IPS DF 4.7 (cell line): ENCODE measurements at regions not wholly inside any gene's neighbourhood (a gene's known extent, or its start where the extent isn't known, plus 50 kb on each side); places are given as distances from the start of the nearest gene placed in this dataset.
A peak's percentile ranks its signal among the peaks of the same experiment; 100 is the strongest.

Experiments
- DNase-seq: peaks from one replicate; pipeline ENCODE4 v3.0.0-alpha.2; 2013; ENCODE audit warnings: low spot score; ENCODE audit errors: extremely low read depth

DNA sequence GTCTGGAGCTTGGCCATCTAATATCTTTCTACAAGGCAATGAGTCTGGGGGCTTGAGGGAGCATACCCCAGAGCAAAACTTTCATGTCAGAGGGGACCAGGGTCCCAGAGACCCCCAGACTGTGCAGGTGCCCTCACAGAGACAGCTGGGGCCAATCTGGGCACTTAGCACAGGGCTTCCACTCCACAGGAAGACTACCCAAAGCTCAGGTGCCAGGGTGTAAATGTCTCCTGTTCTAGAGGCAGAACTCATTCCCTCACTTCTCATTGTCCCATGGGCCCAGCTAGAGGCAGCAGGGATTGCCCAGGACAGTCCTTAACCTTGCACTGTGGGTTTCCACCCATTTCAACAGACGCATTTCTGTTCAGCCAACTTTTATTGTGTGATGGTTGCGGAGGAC is 246.9 kb downstream of the ACTR3B start:
- no peak for DNase-seq

DNA sequence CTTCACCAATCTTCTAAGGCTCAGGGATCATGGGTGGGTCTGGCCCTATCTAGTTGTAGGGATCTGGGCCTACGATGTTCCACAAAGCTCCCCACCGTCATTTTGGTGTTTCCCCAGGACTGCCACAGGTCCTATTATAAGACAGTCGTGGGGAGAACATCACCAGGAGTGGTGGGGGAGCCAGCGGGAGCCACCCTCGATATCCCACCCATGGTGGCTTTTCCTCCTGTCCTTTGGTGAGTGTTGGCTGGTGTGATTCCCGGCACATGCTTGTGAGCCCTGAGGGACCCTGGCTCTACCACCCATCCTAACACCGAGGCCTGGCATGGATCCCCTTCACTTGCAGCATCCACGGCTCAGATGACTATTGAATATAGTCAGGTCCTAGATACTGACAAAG is 247.4 kb downstream of the ACTR3B start:
- DNase-seq = no peak

DNA sequence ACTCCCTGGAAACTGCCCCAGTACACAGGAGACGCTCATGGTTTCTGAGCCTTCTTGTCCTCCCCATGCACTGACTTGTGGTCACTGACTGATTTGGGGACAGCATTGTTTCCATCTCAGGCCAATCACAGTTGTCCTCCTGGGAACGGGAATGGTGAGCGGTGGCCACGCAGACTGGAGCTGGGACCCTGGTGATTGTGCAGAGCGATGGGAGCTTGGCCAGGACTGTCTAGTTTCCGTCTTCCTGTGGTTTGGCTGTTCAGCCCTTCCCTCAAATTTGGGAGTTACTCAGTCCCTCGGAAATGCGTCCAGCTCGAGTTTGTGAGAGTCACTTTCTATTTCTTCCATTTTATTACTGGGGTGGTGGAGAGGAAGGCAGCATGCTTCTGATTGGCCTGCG is 250.9 kb downstream of the ACTR3B start:
- DNase-seq = no peak

DNA sequence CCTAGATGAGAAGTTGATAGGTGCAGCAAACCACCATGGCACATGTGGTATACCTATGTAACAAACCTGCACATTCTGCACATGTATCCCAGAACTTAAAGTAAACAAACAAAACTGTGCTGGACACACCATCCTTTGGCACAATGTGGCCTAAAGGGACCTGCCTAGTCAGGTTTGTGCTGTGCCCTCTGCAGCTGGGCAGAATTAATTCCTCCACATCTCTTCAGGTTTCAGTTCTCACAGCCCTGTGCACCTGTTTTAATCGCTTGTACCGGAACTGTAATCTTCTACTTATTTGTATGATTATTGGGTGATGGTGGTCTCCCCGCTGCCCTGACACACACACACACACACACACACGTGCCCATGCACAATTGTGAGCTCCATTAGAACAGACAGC is 252.7 kb downstream of the ACTR3B start:
- no peak for DNase-seq

DNA sequence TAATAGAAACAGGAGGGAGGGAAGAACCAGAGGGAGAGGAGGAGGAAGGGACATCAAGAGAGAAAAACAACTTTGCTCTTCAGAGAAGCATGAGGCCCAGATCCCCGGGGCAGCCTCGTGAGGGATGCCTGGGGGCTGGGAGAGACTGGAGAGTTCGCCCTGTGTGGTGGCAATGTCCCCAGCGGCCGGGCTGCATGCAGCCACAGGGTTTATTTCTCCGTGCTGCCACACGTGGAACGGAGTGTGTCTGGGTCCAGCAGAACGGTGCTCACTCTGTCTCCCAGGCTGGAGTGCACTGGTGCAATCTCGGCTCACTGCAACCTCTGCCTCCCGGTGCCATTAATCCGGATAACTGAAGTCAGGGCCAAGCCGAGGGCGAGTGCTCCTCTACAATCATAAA is 257.7 kb downstream of the ACTR3B start:
- DNase-seq = no peak

DNA sequence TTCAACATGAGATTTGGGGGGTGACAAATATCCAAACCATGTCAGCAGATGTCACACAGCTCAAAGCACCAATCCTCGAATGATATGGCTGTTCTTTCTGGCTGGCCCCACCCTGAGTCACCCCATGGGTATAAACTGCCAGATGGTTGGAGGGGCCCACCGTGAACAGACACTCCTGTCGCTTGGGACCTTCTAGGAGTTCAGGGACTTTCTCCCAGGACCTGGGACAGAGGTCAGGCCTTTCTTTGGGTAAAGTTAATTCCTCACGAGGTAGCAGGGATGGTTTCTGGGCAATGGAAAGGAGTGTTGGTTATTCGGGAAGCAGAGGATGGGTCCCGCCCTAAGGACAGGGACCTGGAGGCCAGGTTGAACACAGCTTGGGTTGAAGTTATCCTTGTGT is 262.0 kb downstream of the ACTR3B start:
- DNase-seq = no peak

DNA sequence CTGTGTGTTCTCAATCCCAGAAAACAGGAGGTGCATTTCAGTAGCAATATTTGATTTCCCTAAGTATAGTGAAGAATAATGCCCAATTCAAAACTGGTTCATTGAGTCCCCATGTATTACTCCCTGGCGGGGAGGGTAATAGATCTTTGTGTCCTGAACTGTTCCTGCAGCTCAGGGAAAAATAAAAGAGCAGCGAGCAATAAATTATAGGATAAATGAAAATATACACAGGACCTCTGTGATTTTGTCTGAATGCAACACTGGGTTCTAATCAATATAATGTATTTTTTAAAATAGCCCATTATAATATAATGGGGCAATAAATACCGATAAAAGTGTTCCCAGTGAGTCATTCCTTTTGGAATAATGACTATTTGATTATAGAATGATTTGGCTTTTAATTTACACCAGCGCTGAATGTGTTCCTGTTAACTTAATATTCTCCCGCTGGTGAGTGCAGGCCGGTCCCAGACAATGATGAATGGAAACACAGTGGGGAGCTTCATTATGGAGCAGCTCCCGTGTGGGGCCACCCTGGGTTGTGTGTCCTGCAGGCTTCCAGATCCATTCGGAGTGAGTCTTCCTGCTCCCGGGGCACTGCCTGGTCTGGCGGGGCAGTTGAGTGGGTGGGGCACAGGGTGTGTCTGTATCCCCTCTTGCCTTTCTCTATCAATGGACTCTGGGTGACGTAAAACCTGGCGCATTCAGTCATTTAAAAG is 263.1 kb downstream of the ACTR3B start:
- no peak for DNase-seq

DNA sequence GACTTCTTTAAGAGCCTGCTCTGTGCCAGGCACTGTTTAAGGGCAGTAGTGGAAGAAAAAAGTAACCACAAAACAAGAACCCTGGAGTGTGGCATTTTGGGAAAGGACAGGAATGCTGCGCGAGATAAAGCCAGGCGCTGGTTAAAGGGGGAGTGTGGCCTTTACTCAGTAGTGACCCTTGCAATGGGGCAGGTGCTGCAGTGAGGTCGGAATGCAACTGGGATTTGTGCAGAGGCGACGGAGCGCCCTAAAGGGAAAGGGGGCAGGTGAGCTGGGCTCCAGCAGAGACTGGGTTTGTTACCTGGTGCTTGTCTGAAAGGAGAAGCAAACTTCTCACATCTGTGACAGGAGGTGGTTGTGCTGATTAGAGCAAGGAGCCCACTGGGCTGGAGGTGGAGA is 263.6 kb downstream of the ACTR3B start:
- no peak for DNase-seq

DNA sequence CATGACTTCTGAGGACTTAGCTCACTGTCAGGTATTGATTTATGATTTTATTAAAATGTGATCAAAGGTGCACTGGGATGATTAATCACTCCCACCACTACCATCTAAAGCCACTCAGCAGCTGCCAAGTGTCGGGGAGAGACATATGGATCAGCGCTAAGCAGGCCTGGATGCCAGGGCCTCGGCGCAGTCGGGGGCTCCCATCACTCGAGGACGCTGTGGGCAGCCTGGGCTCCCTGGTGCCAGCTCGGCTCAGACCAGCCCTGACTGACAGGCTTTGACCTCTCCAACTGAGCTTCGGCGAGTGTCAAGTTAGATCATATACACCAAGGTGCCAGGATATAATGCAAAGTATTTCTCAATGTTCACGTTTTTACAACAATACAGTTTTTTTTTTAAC is 267.7 kb downstream of the ACTR3B start:
- DNase-seq = no peak

DNA sequence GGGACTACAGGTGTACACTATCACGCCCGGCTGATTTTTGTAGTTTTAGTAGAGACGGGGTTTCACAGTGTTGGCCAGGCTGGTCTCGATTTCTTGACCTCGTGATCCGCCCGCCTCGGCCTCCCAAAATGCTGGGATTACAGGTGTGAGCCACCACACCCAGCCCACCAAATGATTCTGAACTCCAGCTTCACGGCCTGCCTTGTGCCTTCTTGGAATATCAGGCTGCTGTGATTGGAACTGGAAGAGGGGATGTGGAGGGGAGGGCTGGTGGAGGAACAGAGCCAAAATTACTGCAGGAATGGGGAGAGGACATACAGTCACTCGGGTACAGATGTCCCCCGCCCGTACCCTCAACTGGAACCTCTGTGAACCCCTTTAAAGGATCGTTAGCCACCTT is 268.4 kb downstream of the ACTR3B start:
- DNase-seq = no peak

DNA sequence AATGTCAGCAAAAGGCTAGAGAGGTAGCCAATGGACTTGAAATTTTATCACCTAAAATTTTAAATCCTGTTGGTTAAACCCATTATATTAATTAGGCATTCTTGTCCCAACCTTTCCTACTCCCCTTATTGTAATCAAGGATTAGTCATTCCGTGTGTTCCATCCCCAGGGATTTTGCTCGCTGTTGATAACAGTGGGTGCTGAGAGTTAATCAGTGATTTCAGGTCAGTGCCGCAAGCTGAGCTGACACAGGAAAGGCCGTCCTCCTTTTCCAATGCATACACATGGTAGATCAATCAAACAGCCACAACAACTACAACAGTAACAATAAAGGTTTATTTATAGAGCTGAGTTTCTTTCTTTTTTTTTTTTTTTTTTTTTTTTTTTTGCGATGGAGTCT is 271.4 kb downstream of the ACTR3B start:
- DNase-seq = no peak

DNA sequence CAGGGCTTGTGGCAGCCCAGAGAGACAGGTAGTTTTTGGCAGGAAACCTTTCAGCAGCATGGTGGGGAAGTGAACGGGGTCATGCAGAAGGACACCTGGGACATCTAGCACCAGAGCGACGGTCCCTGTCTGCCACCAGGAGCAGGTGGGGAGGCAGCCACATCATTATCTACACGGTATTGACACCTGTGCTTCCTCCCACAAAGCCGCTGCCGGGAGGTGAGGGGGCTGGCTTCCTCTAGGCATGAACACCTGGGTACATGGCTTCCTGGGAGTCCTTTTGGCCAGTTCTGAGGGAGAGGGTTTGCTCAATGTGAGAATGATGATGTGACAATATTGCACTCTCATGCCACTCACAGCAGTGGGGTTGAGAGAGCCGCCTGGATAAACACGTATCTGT is 275.2 kb downstream of the ACTR3B start:
- no peak for DNase-seq

DNA sequence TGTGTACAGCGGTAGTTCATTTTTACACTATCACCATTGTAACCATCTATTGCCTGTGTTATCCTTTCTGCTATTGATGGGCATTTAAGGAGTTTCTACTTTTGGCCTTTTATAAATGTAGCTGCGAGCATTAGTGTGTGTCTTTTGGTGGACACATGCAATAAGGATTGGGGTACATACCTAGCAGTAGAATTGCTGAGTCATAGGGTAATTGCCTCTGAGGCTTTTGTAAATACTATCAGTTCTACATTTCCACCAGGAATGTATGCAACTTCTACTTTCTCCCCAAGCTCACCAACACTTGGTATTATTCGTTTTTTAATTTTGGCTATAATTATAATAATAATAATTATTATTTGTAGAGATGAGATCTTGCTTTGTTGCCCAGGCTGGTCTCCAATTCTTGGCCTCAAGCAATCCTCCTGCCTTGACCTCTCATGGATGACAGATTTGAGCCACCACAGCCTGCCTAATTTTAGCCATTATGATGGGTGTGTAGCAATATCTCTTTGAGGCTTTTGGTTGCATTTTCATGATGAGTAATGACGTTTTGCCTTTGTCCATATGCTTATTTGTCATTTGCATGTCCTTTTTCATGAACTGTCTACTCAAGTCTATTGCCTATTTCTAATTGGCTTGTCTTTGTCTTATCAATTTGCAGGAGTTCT is 277.0 kb downstream of the ACTR3B start:
- no peak for DNase-seq

DNA sequence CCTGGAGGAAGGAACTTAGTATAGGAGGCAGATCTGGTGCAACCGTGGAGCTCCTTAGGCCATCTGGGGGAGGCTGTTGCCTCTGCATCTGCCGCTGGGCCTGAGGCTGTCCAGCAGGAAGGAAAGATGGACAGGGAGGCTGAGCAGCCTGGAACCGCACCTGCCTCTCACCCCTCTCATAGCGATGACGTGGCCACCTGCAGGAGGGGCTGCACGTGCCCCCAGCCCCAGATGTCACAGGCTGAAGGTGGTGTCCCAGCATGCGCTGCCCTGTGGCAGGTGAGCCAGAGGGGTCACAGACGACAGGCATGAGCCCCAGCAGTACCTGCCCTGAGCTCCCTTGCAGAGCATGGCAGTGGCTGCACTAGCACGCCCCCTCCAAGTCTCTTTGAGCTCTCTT is 283.9 kb downstream of the ACTR3B start:
- no peak for DNase-seq

DNA sequence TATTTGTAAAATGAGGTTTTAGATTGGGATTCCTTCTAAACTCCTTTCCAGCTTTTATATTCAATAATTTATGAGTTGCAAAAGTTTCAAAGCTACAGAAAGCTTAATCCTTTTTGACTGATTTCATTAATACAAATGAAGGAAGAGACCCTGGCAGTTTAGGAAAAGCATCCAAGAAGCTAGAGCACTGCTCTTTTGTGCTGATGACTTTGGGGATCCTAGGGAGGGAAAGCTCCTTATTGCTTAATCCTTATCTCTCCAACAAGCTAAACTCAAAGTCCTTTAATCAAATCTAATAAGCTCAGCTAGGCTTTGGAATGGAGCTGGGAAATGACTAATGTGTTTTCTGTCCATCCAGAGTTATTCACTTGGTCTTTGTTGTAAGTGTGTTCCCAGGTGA is 285.4 kb downstream of the ACTR3B start:
- DNase-seq = no peak

DNA sequence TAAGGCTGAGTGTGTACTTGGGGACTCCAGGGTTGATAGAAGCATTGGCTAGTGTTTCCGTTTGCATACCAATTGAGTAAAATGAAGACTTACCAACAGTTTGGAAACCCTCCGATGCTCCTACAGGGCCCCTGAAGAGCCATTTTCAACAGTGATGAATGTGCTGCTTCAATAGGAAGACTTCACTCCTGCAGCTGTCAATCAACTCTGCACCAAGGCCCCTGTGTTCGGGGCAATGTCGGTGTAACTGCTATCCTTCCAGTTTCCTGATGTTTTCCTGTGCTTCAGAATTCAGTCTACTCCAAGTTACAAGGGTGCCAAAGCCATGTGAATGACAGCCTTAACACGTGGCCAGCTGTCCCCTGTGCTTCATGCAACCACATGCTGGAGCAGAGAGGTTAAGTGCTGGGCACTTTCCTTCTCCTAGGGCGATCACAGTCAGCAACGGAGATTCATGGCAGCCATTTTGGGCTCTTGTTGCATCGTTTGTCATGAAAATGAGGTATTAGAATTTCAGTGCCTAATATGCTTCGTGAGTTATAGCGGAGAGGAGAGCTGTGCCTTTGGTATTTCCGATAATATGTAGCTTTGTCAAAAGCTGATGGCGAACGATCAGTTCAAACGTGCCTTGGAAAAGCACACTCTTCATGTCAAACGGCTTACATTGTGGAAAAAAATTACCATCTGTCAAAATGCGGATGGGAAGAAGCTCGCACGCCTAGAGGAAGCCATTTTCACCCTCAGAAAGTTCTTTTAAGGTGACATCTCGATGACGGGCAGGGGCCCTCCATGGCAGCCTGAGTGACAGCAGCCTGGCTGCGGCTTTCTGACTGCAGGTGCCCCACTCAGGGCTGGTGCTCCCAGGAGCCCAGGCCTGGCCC is 287.8 kb downstream of the ACTR3B start:
- no peak for DNase-seq

DNA sequence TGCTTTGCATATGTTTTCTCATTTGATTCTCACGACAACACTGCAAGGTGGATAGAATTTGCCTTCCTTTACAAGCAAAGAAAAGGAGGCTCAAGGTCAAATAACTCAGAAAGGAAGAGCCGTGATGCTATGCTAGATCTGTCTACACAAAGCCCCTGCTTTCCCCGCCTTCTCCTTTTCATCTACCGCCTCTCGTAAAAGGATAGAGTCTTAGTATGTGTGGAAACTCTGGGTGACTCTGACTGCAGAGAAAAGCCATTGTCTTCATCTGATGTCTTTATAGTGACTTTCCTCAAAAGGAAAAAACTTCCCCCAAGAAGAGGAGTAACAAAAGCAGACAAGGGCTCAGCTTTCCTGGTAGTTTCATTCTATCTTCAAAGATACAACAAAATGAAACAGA is 292.7 kb downstream of the ACTR3B start:
- no peak for DNase-seq

DNA sequence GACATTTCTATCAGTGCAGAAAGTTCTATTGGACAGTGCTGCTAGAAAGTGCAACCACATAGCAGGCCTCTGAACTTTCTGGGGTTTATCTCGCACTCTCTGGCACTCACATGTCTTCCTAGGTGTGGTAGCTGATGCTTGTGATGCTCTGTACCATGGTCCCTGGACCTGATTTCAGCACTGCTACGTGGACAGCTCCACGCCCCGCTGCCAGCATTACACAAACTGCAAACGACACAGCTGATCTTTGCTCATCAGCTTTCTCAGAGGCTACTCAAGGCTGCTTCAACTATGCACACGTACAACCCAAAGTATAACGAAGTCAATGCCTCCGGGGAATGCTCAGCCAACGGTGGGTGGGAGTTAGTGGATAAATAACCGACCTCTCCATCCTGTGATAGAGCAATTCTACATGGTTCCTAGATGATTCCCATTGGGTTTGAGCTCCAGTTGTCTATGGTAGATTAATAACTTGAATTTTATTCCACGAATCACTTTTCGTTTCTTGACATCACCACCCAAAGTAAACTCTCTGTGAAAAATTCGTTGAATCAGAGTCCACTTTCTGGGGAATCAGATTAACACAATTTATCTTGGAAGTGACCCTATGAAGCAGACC is 302.5 kb downstream of the ACTR3B start:
- peak; percentile 3 for DNase-seq

DNA sequence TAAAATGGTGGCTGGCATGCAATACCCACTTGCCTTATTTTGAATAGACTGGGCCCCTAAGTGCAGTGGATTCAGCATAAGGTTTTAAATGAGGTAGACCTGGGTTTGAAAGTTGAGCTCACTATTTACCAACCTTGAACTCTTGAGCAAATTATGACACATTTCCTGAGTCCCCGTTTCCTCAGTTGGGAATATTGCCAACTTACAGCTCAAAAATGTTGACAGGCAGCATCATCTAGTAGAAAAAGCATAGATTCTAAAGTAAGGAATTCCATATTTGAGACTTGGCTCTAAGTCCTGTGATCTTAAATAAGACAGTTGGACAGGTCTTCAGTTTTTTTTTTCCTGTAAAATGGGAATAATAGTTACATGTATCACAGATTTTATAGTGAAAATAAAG is 305.5 kb downstream of the ACTR3B start:
- no peak for DNase-seq

DNA sequence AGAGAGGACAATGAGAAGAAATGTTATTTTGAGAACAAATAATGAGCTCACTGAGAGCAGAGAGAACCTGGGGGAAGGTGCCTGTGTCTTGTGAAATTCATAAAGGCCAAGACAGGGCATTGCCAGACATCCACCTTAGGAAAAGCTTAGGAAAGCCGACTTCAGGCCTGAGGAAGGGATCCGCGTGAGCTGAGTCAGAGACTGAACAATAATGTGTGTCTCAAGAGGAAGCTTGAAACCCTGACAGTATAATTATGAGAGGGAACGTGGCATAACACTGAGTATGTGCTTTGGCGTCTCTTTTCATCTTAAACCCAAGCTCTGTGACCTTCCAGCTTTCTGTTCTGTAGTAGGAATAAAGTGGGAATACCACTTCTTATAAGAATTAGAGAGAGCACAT is 307.2 kb downstream of the ACTR3B start:
- DNase-seq = no peak

DNA sequence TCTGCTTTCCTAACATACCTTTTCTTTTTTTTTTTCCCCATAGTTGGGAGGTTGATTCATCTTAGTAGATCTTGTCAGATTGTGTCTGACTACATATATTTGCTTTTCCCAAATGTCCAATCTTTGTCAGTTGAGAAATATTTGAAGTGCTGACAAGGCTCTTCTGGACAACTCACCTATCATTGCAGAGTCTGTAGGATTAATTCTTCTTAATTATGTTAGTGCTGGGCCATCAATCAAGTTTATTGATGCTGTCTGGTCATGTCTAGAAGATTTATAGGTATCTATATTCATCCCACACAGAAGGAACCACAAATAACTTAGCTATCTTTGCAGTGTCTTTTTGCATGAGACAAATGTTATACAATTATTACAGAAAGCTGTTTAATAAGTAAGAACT is 310.6 kb downstream of the ACTR3B start:
- DNase-seq = no peak

DNA sequence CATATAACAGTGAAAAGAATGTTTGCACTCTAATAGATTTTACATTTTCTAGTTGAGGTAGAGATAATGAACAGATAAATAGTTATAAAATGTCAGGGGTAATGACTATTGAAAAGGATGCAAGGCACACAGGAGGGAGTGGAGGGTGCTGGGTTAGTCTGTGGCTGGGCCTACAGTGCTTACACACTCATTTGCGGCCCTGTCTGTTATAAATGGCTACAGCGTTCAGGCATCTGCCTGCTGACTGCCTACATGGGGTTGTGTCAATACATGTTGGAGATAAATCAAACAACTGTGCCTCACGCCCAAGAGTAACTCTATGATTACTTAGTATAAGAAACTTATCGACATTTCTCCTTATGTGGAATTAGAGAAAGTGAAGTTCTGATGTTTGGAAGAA is 313.3 kb downstream of the ACTR3B start:
- DNase-seq = no peak
